ENCODE measurements at regions not wholly inside any gene's neighbourhood (a gene's known extent, or its start where the extent isn't known, plus 50 kb on each side); places are given as distances from the start of the nearest gene placed in this dataset.

DNA sequence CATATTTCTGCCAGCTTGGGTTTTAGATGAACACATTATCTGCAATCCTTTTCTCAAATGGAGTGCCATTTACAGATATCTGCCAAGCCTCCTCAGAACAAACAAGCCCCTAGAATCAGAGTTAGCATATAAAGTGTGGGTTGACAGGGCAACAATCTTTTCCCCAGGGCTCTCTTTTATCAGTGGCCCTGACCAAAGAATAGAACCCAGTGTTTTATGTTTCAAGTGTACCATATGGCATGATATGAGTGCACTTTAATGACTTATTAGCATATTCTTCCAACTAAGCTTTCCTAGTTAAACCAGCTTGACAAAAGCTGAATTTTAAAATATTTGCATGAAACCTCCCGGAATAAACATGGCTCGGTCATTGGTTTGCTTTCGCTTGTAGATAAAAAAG lies 57.3 kb downstream of the EVX1 start:
- H3K4me1 ChIP-seq (ENCODE audit: insufficient read depth, low read length): no peaks in the 10 kb centered on the region
- 0 out of 2 replicates have a peak, but pooled peaks cover 4% of the 10 kb centered on the region for H3K27me3 ChIP-seq (ENCODE audit: insufficient read depth, low read length)
- no peak overlapping the region for H3K9ac ChIP-seq (ENCODE audit: low read depth, low read length)
- H3K9me3 ChIP-seq (ENCODE audit: insufficient read depth, low read depth, low read length): no peaks in the 10 kb centered on the region
- no peak overlapping the region for H3K27ac ChIP-seq (ENCODE audit: low read length)
- H3K4me3 ChIP-seq (ENCODE audit: low read length): no peak overlapping the region
- no peaks in the 10 kb centered on the region for H3K36me3 ChIP-seq (ENCODE audit: insufficient read depth, low read depth, low read length)

DNA sequence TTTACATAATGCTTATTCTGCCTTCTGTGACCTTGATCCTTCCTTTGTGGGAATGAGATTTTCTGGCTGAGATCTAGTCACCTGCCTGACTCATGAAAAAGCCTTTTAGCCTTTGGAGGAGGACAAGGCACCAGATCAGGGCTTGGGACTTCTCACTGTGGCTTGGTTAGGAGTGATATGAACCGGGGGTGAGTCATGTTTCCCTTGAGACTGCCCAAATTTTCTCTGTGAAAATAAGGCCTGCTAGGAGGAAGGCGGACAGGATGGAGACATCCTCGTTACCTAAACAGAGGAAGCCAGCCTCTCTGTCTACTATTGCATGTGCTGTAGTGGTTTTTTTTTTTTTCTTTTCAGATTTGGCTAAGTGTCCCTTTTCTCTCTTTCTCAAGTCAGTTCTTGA lies 57.8 kb downstream of the EVX1 start:
- H3K9me3 ChIP-seq (ENCODE audit: insufficient read depth, low read depth, low read length): no peaks in the 10 kb centered on the region
- H3K27me3 ChIP-seq (ENCODE audit: insufficient read depth, low read length): 0 out of 2 replicates have a peak, but pooled peaks cover 4% of the 10 kb centered on the region
- H3K9ac ChIP-seq (ENCODE audit: low read depth, low read length): no peak overlapping the region
- H3K4me3 ChIP-seq (ENCODE audit: low read length): no peak overlapping the region
- no peaks in the 10 kb centered on the region for H3K4me1 ChIP-seq (ENCODE audit: insufficient read depth, low read length)
- H3K36me3 ChIP-seq (ENCODE audit: insufficient read depth, low read depth, low read length): no peaks in the 10 kb centered on the region
- H3K27ac ChIP-seq (ENCODE audit: low read length): no peak overlapping the region

DNA sequence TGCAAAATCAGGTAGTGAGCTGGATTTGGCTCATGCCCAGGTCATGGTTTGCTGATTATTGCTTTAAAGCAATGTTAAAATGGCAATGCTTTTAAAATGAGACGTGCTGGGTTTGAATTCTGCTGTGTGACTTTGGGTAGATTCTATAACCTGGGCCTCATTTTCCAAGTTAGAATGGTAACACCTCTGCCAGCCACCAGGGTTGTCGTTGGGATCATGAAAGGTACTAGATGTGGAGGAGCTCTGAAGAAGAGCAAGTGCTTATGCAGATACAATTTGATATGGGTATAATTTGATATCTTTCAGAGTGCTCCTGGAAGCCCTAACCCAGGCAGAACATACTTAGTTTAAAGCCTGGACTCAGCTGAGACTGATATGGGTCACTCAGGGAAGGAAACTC lies 60.0 kb downstream of the EVX1 start:
- Histone ChIP-seq H3K27me3 (ENCODE audit: insufficient read depth, low read length) (no peaks in the 10 kb centered on the region), H3K4me1 (ENCODE audit: insufficient read depth, low read length) (no peaks in the 10 kb centered on the region)

DNA sequence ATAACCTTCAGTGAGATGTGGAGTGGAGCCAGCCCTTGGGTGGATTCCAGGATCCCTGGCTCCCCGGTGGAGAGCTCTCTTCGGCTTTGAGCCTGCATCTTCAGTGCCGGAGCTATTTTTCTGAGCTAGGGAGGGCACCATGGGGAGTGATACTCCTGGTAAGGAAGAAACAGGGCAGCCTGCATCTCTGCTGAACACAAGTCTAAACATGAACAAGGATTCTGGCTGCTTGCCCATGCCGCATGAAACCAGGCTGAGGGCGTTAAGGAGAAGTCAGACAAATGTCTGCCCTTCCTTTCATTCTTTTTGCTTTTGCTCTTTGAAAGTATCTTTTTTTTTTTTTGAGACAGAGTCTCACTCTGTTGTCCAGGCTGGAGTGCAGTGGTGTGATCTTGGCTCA lies 60.4 kb downstream of the EVX1 start:
- no peaks in the 10 kb centered on the region for H3K36me3 ChIP-seq (ENCODE audit: insufficient read depth, low read depth, low read length)
- H3K4me3 ChIP-seq (ENCODE audit: low read length): no peak overlapping the region
- no peaks in the 10 kb centered on the region for H3K9me3 ChIP-seq (ENCODE audit: insufficient read depth, low read depth, low read length)
- H3K4me1 ChIP-seq (ENCODE audit: insufficient read depth, low read length): no peaks in the 10 kb centered on the region
- H3K27ac ChIP-seq (ENCODE audit: low read length): no peak overlapping the region
- no peak overlapping the region for H3K9ac ChIP-seq (ENCODE audit: low read depth, low read length)
- no peaks in the 10 kb centered on the region for H3K27me3 ChIP-seq (ENCODE audit: insufficient read depth, low read length)

More for the DNA sequence above, 60.0 kb downstream of the EVX1 start:
- no peak overlapping the region for H3K27ac ChIP-seq (ENCODE audit: low read length)
- no peaks in the 10 kb centered on the region for H3K9me3 ChIP-seq (ENCODE audit: insufficient read depth, low read depth, low read length)
- H3K36me3 ChIP-seq (ENCODE audit: insufficient read depth, low read depth, low read length): no peaks in the 10 kb centered on the region
- H3K4me3 ChIP-seq (ENCODE audit: low read length): no peak overlapping the region
- no peak overlapping the region for H3K9ac ChIP-seq (ENCODE audit: low read depth, low read length)

DNA sequence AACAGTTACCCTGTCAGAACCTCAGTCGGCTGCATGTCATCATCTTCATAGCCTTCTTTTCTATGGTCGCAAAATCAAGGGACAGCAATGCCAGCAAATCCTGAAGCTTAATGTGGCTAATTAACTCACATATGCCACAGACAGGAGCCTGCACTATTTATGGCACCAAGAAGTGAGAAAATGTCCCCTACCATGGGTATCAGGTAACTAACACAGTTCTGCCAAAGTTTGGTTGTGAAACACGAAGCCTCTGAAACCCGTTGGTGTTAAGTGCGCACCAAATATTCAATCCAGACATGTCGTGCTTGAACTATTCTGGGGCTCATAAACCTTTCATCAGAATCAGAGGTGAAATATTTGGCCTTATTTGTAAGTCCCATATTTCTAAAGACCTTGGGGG lies 63.3 kb downstream of the EVX1 start:
- Histone ChIP-seq H3K4me1 (ENCODE audit: insufficient read depth, low read length) (no peaks in the 10 kb centered on the region), H3K36me3 (ENCODE audit: insufficient read depth, low read depth, low read length) (no peaks in the 10 kb centered on the region), H3K27me3 (ENCODE audit: insufficient read depth, low read length) (no peaks in the 10 kb centered on the region), H3K9me3 (ENCODE audit: insufficient read depth, low read depth, low read length) (no peaks in the 10 kb centered on the region), H3K27ac (ENCODE audit: low read length) (no peak overlapping the region), H3K4me3 (ENCODE audit: low read length) (no peak overlapping the region), H3K9ac (ENCODE audit: low read depth, low read length) (no peak overlapping the region)

DNA sequence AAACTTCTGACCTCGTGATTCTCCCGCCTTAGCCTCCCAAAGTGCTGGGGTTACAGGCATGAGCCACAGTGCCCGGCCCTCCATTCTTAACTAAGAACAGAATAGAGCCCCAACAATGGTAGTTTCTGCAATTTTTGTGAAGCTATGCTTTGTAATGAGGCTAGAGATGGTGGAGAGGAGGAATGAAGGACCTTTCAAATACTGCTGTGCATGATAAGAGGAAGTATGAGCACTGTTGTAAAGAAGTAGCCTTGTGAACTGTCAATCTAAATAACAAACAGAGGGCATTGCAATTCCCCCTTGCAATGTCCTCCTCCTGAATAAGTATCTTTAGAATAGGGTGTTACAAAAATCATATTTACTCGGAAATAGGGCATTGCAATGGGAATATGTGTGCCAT lies 70.2 kb downstream of the EVX1 start:
- Histone ChIP-seq H3K9me3 (ENCODE audit: insufficient read depth, low read depth, low read length) (no peaks in the 10 kb centered on the region), H3K4me1 (ENCODE audit: insufficient read depth, low read length) (peaks cover 13% of the 10 kb centered on the region), H3K27me3 (ENCODE audit: insufficient read depth, low read length) (no peaks in the 10 kb centered on the region), H3K27ac (ENCODE audit: low read length) (no peak overlapping the region), H3K4me3 (ENCODE audit: low read length) (no peak overlapping the region), H3K9ac (ENCODE audit: low read depth, low read length) (no peak overlapping the region), H3K36me3 (ENCODE audit: insufficient read depth, low read depth, low read length) (no peaks in the 10 kb centered on the region)

DNA sequence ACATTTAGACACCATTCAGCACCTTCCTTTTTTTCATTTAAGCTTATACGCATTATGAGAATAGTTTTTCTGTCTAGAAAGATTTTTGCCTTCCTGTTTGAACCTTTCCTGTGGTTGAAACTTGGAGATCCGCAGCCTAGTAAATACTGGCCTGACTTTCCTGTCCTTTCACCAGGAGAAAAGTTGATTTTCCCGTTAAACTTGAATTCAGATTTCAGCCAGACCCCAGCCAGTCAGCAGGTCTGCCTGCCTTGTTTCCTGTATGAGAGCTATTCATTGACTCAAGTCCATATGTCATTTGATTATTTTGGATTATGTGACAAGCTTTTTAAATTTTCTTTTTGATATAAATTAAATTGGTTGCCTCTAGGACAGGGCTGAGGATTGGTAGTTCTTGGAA lies 71.5 kb downstream of the EVX1 start:
- Histone ChIP-seq H3K9ac (ENCODE audit: low read depth, low read length) (no peak overlapping the region), H3K36me3 (ENCODE audit: insufficient read depth, low read depth, low read length) (no peaks in the 10 kb centered on the region), H3K27me3 (ENCODE audit: insufficient read depth, low read length) (no peaks in the 10 kb centered on the region), H3K4me3 (ENCODE audit: low read length) (no peak overlapping the region), H3K4me1 (ENCODE audit: insufficient read depth, low read length) (peaks cover 13% of the 10 kb centered on the region), H3K27ac (ENCODE audit: low read length) (no peak overlapping the region), H3K9me3 (ENCODE audit: insufficient read depth, low read depth, low read length) (no peaks in the 10 kb centered on the region; the same call in none of the 2 replicates)

DNA sequence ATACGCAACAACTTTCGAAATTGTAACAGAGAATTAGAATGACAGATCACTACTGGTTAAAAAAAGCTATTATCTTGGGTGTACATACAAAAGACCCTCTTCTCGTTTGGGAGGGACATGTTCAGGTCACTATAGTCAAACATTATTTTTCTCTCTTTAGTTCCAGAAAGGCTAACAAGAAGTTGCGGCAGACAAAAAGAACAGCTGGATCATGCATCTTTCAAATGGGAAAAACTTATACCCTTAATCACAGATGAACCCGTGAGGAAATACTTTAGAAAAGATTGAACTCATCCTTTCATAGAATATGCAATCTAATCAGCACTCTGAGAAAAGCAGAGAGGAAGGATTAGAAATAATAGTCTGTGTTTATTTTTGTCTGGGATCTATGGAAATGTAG lies 72.5 kb downstream of the EVX1 start:
- H3K9ac ChIP-seq (ENCODE audit: low read depth, low read length): no peak overlapping the region
- no peak overlapping the region for H3K27ac ChIP-seq (ENCODE audit: low read length)
- H3K9me3 ChIP-seq (ENCODE audit: insufficient read depth, low read depth, low read length): no peaks in the 10 kb centered on the region; the same call in none of the 2 replicates
- H3K36me3 ChIP-seq (ENCODE audit: insufficient read depth, low read depth, low read length): no peaks in the 10 kb centered on the region
- no peak overlapping the region for H3K4me3 ChIP-seq (ENCODE audit: low read length)
- H3K4me1 ChIP-seq (ENCODE audit: insufficient read depth, low read length): peaks cover 13% of the 10 kb centered on the region
- H3K27me3 ChIP-seq (ENCODE audit: insufficient read depth, low read length): no peaks in the 10 kb centered on the region

DNA sequence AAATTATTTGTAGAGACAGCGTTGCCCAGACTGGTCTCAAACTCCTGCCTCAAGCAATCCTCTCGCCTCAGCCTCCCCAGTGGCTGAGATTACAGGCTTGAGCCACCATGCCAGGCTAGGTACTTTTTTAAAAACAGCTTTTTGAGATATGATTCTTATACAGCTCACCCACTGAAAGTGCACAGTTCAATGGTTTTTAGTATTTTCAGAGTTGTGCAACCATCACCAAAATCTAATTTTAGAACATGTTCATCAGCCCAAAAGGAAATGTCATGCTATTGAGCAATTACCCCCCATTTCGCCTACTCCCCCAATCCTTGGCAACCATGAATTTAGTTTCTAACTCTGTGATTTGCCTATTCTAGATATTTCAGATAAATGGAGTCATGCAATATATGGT lies 73.7 kb downstream of the EVX1 start:
- Histone ChIP-seq H3K36me3 (ENCODE audit: insufficient read depth, low read depth, low read length) (no peaks in the 10 kb centered on the region), H3K4me3 (ENCODE audit: low read length) (no peak overlapping the region), H3K9me3 (ENCODE audit: insufficient read depth, low read depth, low read length) (no peaks in the 10 kb centered on the region; the same call in none of the 2 replicates), H3K27ac (ENCODE audit: low read length) (no peak overlapping the region), H3K27me3 (ENCODE audit: insufficient read depth, low read length) (no peaks in the 10 kb centered on the region), H3K9ac (ENCODE audit: low read depth, low read length) (no peak overlapping the region), H3K4me1 (ENCODE audit: insufficient read depth, low read length) (peaks cover 13% of the 10 kb centered on the region)

DNA sequence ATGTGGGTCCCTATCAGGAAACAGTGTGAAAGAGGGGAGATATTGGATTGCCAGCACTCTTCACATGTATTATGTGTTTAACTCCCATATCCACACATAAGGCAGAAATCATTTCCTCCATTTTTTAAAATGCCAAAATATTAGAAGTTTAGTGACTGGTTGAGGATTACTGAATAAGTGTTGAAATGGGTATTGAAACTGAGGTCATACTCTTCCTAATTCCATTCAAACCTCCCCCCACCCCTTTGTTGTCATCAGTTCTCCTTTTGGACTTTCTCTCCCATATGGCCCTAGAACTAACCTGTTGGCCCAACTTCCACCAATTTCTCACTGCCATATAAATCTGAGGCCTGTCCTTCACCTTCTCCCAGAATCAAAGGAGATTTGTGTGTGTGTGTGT lies 81.6 kb downstream of the EVX1 start:
- no peaks in the 10 kb centered on the region for H3K27me3 ChIP-seq (ENCODE audit: insufficient read depth, low read length)
- no peak overlapping the region for H3K27ac ChIP-seq (ENCODE audit: low read length)
- no peaks in the 10 kb centered on the region for H3K4me1 ChIP-seq (ENCODE audit: insufficient read depth, low read length)
- no peak overlapping the region for H3K4me3 ChIP-seq (ENCODE audit: low read length)
- no peaks in the 10 kb centered on the region for H3K9me3 ChIP-seq (ENCODE audit: insufficient read depth, low read depth, low read length)
- no peak overlapping the region for H3K9ac ChIP-seq (ENCODE audit: low read depth, low read length)
- no peaks in the 10 kb centered on the region for H3K36me3 ChIP-seq (ENCODE audit: insufficient read depth, low read depth, low read length)

DNA sequence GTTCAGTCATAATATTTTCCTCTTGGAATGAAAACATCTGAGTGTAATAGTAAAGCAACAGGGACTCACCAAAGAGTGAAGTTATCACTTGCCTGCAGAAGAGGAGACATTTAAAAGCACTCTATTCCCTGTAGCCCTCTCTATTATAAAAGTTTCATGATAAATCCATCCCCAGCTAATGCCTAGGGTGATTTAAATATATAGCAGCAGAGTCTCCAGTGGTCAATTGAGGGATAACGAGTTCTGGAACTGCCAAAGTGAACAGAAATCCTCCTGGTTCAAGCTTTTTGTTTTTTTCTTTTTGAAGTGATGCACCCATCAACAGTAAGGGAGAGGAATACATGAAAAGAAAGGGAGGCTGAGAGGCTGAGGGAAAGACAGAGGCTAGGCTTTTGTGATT lies 87.3 kb downstream of the EVX1 start:
- Histone ChIP-seq H3K27ac (ENCODE audit: low read length) (no peak overlapping the region), H3K27me3 (ENCODE audit: insufficient read depth, low read length) (no peaks in the 10 kb centered on the region), H3K4me1 (ENCODE audit: insufficient read depth, low read length) (no peaks in the 10 kb centered on the region), H3K9me3 (ENCODE audit: insufficient read depth, low read depth, low read length) (no peaks in the 10 kb centered on the region), H3K36me3 (ENCODE audit: insufficient read depth, low read depth, low read length) (no peaks in the 10 kb centered on the region), H3K9ac (ENCODE audit: low read depth, low read length) (no peak overlapping the region), H3K4me3 (ENCODE audit: low read length) (no peak overlapping the region)

DNA sequence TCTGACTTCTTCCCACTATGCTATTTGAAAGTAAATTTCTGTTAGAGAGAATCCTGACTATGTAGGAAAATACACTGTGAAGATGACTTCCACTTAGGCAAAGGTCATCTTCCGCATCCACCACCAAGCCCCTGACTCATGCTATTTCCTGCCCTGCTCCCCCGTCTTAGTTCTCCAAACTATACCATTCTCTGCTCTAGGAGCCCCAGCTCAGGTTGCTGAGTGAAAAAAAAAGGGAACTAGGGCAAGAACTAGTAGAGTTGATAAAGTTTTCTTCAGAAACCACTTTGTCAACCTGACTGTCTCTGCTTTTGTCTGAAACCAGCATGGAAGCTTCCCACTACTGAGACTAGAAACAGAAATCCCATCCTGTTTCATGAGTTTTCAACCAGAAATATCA lies 96.9 kb downstream of the EVX1 start:
- peaks cover 6% of the 10 kb centered on the region; the same call in 1 of the 2 replicates for H3K4me1 ChIP-seq (ENCODE audit: insufficient read depth, low read length)
- no peaks in the 10 kb centered on the region for H3K36me3 ChIP-seq (ENCODE audit: insufficient read depth, low read depth, low read length)
- H3K27me3 ChIP-seq (ENCODE audit: insufficient read depth, low read length): no peaks in the 10 kb centered on the region
- no peaks in the 10 kb centered on the region for H3K9me3 ChIP-seq (ENCODE audit: insufficient read depth, low read depth, low read length)
- no peak overlapping the region for H3K4me3 ChIP-seq (ENCODE audit: low read length)
- H3K27ac ChIP-seq (ENCODE audit: low read length): no peak overlapping the region
- no peak overlapping the region for H3K9ac ChIP-seq (ENCODE audit: low read depth, low read length)

DNA sequence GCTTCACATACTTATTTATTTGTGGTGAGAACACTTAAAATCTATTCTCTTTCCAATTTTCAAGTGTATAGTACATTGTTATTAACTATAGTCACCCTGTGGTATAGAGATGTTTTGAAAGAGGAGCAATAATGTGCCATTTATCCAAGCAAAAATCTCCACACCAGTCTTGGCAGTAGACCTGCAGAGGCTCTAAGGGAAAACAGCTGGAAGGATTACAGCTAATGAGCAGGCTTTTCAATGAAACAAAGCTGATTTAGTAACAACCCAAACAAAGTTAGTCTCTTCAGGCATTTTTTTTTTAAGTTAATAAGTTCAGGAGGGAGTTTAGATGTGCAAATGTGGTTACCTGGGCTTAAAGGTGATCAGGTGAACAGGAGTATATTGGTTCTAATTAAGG lies 101.9 kb downstream of the EVX1 start:
- H3K9ac ChIP-seq (ENCODE audit: low read depth, low read length): no peak overlapping the region
- H3K4me1 ChIP-seq (ENCODE audit: insufficient read depth, low read length): peaks cover 9% of the 10 kb centered on the region; the same call in 1 of the 2 replicates
- no peaks in the 10 kb centered on the region for H3K36me3 ChIP-seq (ENCODE audit: insufficient read depth, low read depth, low read length)
- no peak overlapping the region for H3K27ac ChIP-seq (ENCODE audit: low read length)
- H3K4me3 ChIP-seq (ENCODE audit: low read length): no peak overlapping the region
- H3K27me3 ChIP-seq (ENCODE audit: insufficient read depth, low read length): no peaks in the 10 kb centered on the region
- no peaks in the 10 kb centered on the region for H3K9me3 ChIP-seq (ENCODE audit: insufficient read depth, low read depth, low read length)

Data from iPS-20b (cell line).